ENCODE measurements at regions not wholly inside any gene's neighbourhood (a gene's known extent, or its start where the extent isn't known, plus 50 kb on each side); places are given as distances from the start of the nearest gene placed in this dataset.

- no peak for TF ChIP-seq CTCF (IDR thresholded peaks at IDR 0.05)
These were observed 272.4 kb upstream of the KCNIP4 start for GRCh38 chr4:22220965-22221364.

GRCh38 chr4:22217480-22217879, 268.9 kb upstream of the KCNIP4 start:
- no peak for TF ChIP-seq CTCF (IDR thresholded peaks at IDR 0.05)

GRCh38 chr4:22216278-22216677, 267.7 kb upstream of the KCNIP4 start:
- no peak for TF ChIP-seq CTCF (IDR thresholded peaks at IDR 0.05)

- no peak for TF ChIP-seq CTCF (IDR thresholded peaks at IDR 0.05)
These were observed 266.5 kb upstream of the KCNIP4 start for GRCh38 chr4:22215084-22215483.

GRCh38 chr4:22203711-22204011, 255.1 kb upstream of the KCNIP4 start:
- TF ChIP-seq CTCF (IDR thresholded peaks at IDR 0.05): no peak

- TF ChIP-seq CTCF (IDR thresholded peaks at IDR 0.05): no peak
These were observed 254.6 kb upstream of the KCNIP4 start for GRCh38 chr4:22202975-22203710.

- no peak for TF ChIP-seq CTCF (IDR thresholded peaks at IDR 0.05)
These were observed 253.8 kb upstream of the KCNIP4 start for GRCh38 chr4:22202246-22202974.

Data from LNCAP (cell line).